ENCODE measurements at regions not wholly inside any gene's neighbourhood (a gene's known extent, or its start where the extent isn't known, plus 50 kb on each side); places are given as distances from the start of the nearest gene placed in this dataset.

GRCh38 chr18:34522603-34523002 lies 187.5 kb upstream of the DTNA start:
- no peak for TF ChIP-seq SIN3A (IDR thresholded peaks at IDR 0.05; ENCODE audit: borderline replicate concordance, insufficient read depth, low read length)
- no peak for TF ChIP-seq POLR2AphosphoS5 (IDR thresholded peaks at IDR 0.05; ENCODE audit: low read depth, low read length)
- TF ChIP-seq, protein P1, sequence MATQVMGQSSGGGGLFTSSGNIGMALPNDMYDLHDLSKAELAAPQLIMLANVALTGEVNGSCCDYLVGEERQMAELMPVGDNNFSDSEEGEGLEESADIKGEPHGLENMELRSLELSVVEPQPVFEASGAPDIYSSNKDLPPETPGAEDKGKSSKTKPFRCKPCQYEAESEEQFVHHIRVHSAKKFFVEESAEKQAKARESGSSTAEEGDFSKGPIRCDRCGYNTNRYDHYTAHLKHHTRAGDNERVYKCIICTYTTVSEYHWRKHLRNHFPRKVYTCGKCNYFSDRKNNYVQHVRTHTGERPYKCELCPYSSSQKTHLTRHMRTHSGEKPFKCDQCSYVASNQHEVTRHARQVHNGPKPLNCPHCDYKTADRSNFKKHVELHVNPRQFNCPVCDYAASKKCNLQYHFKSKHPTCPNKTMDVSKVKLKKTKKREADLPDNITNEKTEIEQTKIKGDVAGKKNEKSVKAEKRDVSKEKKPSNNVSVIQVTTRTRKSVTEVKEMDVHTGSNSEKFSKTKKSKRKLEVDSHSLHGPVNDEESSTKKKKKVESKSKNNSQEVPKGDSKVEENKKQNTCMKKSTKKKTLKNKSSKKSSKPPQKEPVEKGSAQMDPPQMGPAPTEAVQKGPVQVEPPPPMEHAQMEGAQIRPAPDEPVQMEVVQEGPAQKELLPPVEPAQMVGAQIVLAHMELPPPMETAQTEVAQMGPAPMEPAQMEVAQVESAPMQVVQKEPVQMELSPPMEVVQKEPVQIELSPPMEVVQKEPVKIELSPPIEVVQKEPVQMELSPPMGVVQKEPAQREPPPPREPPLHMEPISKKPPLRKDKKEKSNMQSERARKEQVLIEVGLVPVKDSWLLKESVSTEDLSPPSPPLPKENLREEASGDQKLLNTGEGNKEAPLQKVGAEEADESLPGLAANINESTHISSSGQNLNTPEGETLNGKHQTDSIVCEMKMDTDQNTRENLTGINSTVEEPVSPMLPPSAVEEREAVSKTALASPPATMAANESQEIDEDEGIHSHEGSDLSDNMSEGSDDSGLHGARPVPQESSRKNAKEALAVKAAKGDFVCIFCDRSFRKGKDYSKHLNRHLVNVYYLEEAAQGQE (IDR thresholded peaks at IDR 0.05; ENCODE audit: insufficient read depth in 1 of 2, low read depth in 2 of 2, low read length in 2 of 2) = no peak

Measured in PFSK-1 (cell line).